DMS153 treated with DMSO at 0.1 percent for 48 hours (cell line): ENCODE measurements at regions not wholly inside any gene's neighbourhood (a gene's known extent, or its start where the extent isn't known, plus 50 kb on each side); places are given as distances from the start of the nearest gene placed in this dataset.
"Not testable (repeated sequence)": the region's sequence is repeated elsewhere in the genome, so short reads cannot be mapped to it uniquely, and the experiment has no call there.

ENCODE experiments used
- DNase-seq: peaks from one replicate; lab custom pipeline; 2025; ENCODE audit not compliant: unreplicated experiment; lab: John Stamatoyannopoulos, UW

DNA sequence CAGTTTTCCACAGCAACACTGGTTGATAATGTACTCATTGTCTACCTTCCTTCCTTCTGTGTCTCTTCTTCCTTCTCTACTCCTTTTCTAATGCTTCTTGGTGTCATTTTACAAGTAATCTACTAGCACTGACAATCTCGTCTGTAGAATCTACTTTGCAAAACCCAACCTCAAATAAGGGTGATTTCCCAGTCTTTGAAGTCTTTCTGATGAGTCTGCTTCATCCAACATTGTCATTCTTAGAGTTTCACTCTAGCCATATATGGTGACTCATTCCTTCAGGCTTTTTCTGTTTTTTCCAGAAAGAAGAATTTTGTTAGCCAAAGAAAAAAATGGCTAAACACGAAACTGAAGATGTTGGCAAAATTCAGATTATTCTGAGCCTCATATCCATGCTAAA, 288.7 kb downstream of the MBD2 start:
- no peak for DNase-seq

- DNase-seq: no peak
These were observed 289.1 kb downstream of the MBD2 start for GRCh38 chr18:53935399-53935798.

DNA sequence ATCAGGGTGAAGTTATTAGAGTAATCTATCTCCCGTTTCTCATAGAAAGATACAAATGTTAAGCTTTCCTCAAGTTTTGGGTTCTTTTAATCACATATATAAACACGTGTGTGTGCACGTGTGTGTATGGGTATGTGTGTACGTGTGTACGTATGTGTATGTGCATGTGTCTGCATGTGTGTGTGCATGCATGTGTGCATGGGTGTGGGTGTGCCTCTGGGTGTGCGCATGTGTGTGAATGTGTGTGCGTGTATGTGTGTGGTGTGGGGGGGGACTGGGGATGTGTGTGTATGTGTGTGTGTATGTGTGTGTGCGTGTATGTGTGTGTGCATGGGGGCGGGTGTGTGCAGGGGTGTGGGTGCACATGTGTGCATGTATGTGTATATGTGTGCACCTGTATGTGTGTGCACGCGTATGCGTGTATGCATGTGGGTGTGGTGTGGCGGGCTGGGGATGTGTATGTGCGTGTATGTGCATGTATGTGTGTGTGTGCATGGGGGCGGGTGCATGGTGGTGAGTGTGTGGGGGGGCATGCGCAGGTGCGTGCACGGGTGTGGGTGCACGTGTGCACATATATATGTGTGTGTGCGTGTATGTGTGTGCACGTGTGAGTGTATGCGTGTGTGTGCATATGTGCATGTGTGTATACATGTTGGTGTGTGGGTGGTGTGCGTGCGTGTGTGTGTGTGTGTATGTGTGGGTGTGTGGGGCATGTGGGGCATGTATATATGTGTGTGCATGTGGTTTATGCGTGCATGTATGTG, 304.0 kb downstream of the MBD2 start:
- no peak for DNase-seq

GRCh38 chr18:53918091-53918490, 306.4 kb downstream of the MBD2 start:
- DNase-seq: no peak

DNA sequence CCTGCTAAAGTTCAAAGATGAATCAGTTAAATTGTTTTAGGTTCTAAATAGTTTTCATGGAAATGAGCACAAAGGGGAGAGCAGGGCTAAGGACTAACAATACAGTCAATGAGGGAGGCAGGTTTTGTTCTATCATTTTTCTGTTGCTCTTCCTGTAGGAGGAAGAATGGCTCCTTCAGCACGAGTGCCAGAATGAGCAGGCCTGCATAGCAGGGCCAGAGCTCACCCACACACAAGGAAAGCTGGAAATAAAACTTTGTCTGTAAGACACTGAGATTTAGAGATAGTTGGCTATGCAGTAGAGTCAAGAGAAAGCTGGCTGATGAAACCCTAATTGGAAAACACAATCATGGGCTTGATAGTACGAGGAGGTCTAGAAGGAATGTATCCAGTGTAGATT, 313.3 kb downstream of the MBD2 start:
- DNase-seq: no peak

DNA sequence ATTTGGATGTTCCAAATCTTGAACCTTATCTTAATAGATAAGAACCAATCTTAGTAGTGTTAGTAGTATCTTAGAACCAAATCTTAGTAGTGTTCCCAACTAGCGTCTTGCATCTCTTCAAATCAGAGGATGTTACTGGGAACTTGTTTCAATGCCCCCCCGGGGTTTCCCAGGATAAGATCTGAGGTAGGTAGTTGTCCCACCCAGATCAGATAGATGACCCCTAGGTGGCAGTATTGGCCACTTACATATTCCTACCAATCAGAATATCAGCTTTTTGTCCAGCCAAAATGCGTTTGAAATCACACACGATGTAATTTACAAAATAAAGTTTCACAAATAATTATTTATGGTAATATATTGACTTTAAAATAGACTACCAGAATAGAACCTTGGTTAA, 314.8 kb downstream of the MBD2 start:
- DNase-seq: no peak

- DNase-seq: no peak
These were observed 316.5 kb downstream of the MBD2 start for GRCh38 chr18:53907921-53908320.

DNA sequence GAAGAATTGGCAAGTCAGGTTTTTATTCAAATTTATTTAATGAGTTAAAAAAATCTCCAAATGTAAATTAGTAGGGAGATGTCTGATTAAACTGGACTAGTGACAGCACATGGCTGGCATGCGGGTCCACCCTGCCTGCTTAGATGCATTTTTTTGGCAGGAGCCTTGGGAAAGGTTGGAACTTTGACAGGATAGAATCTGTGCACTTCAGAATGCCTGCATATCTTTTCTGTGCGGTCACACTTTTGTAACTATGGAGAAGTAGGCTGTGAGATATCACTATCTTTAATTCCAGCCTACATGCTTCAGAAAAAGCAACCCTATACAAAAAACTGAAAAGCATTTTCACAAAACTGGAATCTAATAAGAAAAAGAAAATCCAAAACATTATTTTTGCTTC, 317.8 kb downstream of the MBD2 start:
- no peak for DNase-seq

DNA sequence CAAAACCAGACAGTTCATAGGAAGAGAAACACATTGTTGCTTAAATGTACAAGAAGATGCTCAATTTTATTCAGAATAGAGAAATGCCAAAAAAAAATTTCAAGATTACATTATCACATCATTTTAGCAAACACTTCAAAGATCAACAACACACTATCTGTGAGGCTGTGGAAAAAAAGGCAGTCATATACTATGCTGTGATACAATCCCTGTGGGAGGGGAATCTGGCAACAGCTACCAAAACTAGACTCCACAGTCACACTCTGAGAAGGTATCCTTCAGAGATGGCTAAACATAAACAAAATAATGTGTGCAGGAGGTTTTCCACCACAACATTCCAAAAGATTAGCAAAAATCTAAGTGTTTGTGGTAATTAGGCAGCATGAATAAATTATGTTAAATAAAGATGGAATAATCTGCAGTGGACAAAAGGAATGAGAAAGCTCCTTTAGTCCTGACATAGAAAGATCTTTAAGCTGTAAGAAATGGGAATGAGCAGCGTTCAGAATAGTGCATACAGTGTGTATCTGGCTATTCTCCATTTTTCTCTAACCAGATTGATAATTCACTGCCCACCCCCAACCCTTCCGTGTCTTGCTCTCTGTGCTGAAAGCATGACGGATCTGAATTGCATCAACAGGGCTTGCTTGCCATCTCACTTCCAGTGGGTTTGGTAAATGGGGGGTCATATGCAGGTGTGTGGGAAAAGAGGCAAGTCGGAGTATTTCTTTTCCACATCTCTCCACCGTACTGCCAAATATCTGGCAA, 329.6 kb downstream of the MBD2 start:
- DNase-seq: no peak

GRCh38 chr18:53887447-53887846, 337.0 kb downstream of the MBD2 start:
- DNase-seq: no peak

DNA sequence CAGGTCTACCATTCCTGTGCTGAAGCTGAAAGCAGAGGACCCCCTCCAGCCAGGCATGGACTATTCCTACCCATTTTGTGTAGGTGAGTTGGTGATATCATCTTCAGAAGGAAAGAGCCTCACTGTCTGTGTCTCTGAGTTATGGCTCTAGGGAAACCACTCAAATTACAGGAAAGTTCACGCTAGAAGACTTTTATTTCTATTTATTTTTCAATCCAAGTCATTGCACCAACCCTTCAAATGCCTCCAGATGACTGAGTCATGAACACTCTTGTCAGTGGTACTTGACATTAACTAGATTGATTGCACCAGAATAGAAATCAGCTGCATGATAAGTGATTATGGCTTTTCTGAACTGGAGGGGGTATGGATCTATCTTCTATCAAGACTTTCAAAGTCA, 338.4 kb downstream of the MBD2 start:
- DNase-seq: no peak

- no peak for DNase-seq
These were observed 340.7 kb downstream of the MBD2 start for GRCh38 chr18:53883771-53884170.

DNA sequence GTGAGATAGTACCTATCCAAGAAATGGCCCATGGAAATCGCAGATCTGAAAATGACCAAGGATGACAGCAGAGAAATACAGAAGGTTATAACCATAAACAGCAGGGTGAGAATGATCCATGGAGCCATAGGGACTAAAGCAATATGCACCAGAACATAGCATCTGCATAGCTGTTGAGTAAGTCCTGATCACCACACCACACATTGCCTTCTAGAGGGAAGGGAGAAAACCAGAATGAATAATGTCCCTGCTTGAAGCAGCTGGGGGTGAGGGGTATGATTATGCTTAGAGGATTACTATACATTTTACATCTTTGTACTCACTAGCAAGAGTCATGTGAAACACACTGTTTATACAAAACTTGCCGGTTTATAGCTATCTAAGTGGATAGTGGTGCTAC, 350.4 kb downstream of the MBD2 start:
- no peak for DNase-seq

DNA sequence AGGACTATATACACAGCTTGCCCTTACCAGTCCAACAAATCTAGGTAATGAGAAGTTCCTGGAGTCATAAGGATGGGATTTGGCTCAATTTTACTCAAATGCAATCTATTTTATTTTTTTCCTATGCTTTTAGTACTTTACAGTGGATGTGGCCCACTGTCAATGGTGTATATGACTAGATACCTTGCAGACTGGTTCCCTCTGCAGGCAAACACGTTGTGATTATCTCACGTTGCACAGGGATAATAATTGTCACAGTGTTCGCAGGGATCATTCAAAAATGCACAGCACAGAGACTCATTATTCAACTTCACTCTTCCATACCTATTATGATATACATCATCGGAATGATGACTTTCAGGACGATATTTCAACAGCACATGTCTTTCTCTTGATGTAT, 359.7 kb downstream of the MBD2 start:
- DNase-seq: no peak

DNA sequence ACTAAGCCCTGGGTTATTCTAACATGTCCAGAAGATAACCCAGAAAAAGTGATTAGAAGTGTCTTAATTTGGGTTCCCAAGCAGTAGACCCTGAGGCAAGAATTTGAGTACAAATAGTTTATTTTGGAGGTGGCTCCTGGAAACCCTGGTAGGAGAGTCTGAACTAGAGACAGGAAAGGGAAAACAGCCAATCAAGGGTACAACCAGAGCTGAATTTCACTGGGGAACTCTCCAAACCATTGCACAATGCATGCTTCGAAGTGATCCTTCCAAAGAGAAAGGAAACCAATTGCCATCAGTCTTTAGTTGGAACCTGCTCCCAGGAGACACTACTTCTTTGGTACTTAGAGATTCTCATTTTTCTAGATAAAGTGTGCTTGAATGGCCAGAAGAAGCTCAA, 361.5 kb downstream of the MBD2 start:
- DNase-seq: no peak

GRCh38 chr18:53861185-53861584, 363.3 kb downstream of the MBD2 start:
- DNase-seq: no peak

DNA sequence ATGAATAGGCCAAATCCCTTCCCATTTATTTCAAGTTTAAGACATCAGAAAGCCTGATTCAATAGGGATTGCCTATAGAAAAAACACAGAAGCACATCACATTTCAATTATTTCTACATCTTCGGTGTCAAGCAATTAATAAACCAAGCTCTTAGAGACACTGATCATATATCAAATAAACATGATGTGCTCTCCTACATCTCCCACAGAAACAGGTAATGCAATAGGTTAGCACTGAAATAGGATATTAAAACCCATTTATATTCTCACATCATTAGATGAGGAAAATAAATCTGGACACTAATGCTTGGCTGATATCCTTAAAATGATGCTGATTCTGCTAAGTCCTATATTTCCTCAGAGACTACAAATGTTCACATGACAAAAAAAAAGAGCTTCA, 364.7 kb downstream of the MBD2 start:
- no peak for DNase-seq

DNA sequence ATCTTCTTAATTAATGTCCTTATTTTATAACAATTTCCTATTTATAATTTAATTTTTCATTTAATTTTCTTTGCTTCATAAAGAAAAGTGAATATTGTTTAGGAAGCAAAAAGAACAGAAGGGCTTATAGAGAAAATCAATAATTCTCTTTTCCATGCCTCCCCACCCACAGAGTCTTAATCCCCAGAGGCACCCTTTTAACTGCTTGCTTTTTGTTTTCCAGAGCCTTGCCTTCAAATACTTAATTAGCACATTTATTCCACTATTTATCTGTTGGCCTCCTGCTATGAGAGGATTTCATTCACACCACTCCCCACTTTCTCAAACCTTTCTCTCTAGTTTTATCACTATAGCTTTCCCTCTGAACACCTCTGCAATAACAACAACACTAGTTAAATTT, 373.6 kb downstream of the MBD2 start:
- no peak for DNase-seq

- no peak for DNase-seq
These were observed 380.7 kb downstream of the MBD2 start for GRCh38 chr18:53843763-53844162.

GRCh38 chr18:53843113-53843760, 381.2 kb downstream of the MBD2 start:
- DNase-seq: no peak

- no peak for DNase-seq
These were observed 385.7 kb downstream of the MBD2 start for GRCh38 chr18:53838746-53839145.

DNA sequence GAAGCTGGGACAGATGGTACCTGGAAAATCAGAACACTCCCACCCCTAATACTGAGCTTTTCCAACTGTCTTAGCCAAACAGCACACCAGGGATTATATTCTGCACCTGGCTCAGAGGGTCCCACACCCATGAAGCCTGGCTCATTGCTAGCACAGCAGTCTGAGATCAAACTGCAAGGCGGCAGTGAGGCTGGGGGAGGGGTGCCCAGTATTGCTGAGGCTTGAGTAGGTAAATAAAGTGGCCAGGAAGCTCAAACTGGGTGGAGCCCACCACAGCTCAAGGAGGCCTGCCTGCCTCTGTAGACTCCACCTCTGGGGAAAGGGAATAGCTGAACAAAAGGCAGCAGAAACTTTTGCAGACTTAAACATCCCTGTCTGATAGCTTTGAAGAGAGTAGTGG, 403.3 kb downstream of the MBD2 start:
- not testable (repeated sequence) for DNase-seq
